Left renal cortex interstitium (tissue), 4 donors: ENCODE measurements at regions not wholly inside any gene's neighbourhood (a gene's known extent, or its start where the extent isn't known, plus 50 kb on each side); places are given as distances from the start of the nearest gene placed in this dataset.
"Not testable (repeated sequence)": the region's sequence is repeated elsewhere in the genome, so short reads cannot be mapped to it uniquely, and the experiment has no call there.

Experiments used
- DNase-seq, 4 donors: peaks; one replicate each; pipeline ENCODE4 v3.0.0-alpha.2; 2013; ENCODE audit warnings: low read depth in 4 of 4, low spot score in 2 of 4, missing footprints in 1 of 4

DNA sequence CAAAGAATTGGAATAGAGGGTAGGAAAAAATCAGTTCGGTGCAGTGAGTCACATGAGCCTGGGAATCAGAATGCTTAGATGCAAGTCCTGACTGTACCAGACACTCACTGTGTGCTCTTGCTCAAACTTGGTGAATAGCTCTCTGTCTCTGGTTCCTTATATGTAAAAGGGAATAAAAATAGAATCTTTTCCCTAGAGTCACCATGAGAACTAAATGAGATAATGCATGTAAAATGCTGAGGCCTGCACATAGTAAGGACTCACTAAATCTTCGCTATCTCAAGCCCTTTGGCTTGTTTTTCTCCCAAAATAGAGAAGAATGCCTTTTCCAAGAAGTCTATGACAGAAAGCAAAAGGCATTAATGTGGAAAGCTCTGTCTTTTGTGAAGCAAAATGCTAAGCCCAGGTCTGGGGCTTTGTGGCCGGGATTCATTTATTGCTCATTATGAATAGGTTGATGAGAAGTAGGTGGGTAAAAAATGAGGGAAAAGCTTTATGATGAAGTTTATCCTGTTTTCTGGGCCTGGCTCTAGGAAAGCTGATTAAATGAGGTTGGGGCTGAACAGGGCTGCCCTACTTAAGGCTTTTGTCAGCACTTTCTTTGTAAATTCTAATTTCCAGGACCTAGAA, 483.3 kb downstream of the DMAC1 start:
- no peak for DNase-seq

- DNase-seq, result no peak
These were observed 483.8 kb downstream of the DMAC1 start for GRCh38 chr9:7315746-7316145.

DNA sequence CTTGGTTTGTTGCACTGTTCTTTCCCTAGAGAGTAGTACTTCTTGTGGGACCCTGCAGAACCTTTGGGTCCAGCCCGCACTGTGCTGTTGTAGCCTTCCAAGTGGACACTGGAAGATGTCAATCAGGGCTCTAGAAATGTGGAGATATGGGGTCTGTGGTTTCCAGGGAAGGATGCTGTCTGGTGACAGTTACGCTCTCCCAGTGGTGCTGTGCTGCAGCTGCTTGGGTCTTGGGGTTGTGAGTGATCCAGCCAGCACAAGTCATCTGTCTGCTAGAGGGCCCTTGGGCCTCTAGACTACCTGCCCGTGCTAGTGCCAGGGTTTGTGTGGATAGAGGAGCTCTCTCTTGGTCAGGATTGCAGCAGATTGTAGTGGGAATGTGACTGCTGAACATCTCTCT, 484.5 kb downstream of the DMAC1 start:
- DNase-seq, result no peak

GRCh38 chr9:7313389-7313788, 486.2 kb downstream of the DMAC1 start:
- DNase-seq, result no peak

- not testable (repeated sequence) for DNase-seq
These were observed 490.5 kb downstream of the DMAC1 start for GRCh38 chr9:7309051-7309450.

GRCh38 chr9:7305677-7306076, 493.9 kb downstream of the DMAC1 start:
- no peak for DNase-seq

DNA sequence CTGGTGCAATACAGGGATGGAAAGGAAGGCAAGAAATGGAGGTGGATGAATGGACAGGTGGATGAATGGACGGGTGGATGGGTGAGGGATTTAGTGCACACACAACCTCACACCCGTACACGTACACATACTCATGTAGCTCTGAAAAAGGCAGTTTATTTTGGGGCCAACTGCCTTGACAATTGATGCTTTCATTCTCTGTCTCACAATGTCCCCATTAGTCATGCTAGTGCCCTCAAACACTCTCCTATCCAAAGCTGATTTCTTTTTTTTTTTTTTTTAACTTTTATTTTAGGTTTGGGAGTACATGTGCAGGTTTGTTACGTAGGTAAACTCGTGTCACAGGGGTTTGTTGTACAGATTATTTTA, 495.0 kb downstream of the DMAC1 start:
- no peak for DNase-seq

DNA sequence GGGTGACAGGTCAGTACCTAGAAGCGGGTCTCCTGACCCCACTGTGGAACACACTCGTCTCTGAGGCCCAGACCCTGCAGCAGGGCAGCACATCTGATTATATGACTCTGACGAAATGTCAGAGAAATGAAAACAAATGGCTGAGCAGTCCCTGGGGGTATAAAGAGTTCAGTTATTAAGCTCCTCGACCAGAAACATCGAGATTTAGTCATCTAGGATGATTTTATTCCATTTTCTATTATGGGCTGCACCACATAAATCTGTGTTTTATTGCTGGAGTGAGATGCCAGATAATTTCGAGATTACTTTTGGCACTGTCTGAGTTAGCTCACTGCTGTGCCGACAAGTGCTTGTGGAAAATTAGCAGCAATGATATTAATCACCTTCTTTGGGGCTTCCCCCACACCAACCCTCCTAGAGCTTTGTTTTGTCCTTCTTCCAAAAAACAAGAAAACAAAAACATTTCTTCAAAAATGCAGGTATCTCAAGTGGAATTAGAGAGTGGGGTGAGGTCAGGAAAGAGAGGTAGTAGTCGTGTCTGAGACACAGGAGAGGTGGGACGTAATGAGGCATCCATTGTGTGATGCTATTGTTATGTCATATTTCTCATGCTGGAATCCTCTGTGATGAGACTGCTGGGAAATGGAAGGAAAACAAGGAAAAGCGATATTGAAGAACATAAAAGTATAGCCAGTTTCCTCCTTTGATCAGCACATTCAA, 495.5 kb downstream of the DMAC1 start:
- DNase-seq, result no peak

- no peak for DNase-seq
These were observed 499.1 kb downstream of the DMAC1 start for GRCh38 chr9:7300484-7300883.

- no peak for DNase-seq
These were observed 501.5 kb downstream of the DMAC1 start for GRCh38 chr9:7298123-7298522.

- DNase-seq, result no peak
These were observed 502.1 kb downstream of the DMAC1 start for GRCh38 chr9:7297521-7297920.

DNA sequence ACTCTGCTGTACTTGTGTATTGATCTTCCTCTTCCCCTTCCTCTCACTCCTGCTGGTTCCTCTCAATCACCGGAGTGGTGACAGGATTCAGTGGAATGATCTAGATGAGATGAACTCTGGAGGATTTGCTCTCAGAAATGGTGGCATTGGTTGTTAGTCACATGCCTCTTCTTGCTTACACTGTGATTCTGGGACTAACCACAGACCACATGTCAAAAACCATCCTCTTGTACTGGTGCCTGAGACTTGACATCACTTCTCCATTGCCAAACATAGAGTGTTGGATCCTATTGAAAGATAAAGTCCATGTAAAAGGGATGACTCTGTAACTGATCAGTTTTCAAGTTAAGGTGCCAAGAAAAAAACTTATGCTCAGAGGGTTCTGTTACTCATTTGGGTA, 506.5 kb downstream of the DMAC1 start:
- no peak for DNase-seq

DNA sequence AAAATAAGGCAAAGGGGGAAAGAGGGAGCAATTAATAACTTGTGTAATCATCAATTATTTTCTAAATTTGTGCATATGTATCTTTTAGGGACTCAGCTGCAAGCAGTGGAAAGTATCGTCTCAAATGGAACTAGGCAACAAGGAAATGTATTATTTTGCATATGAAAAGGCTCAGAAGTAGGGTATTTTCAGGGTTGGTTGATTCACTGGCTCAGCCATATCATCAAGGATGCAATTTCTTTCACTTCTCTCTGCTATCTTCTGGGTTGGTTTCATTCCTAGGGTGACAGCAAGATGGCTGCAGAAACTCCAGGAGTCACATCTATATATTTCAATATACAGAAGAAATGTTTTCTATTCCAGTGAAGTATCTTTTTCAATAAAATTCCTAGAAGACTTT, 509.8 kb downstream of the DMAC1 start:
- no peak for DNase-seq

- DNase-seq, result no peak
These were observed 511.6 kb downstream of the DMAC1 start for GRCh38 chr9:7287986-7288385.

GRCh38 chr9:7287065-7287464, 512.5 kb downstream of the DMAC1 start:
- DNase-seq, result no peak

- no peak for DNase-seq
These were observed 513.5 kb downstream of the DMAC1 start for GRCh38 chr9:7286101-7286500.

DNA sequence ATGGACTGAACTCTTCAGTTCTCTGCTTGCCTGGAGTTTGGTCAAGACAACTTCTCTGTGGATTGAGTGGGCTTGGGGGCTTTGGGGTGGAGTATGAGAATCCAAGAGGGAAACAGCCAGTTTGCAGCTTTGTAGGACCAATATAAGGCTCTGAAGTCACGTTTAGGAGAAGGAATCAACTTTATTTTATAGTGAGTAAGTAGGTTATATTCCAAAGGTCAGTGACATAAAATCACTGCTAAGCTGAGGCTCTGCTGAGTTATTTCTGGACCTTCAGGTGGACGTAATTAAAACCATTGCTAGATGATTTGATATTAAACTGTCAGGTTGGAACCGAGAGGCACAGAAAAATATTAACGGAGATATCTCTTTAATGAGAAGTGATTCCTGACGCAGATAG, 514.4 kb downstream of the DMAC1 start:
- DNase-seq, result no peak

GRCh38 chr9:7284517-7284916, 515.1 kb downstream of the DMAC1 start:
- no peak for DNase-seq

DNA sequence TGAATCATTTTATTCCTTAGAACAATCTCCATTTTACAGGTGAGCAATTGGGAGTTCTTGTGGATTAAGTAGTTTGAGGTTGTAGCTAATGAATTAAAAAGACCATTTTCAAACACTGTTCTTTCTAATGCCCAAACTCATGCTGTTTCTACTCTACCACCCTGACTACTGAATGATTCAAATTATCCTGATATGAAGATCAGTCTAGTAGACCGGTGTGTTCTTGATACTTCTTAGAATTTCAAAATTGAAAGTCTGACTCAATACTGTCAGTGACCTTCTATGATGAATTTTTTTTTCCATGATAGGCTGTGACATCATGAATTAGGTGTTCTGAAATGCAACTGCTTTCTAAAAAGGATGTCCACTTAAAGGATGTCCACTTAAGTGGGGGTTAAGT, 515.5 kb downstream of the DMAC1 start:
- no peak for DNase-seq

- DNase-seq, result peak in 2 of 4 donors; percentile 24 to 38
These were observed 515.8 kb downstream of the KDM4C start for GRCh38 chr9:7273575-7273974.

- peak; percentile 13 to 65 (median 49) for DNase-seq
These were observed 509.3 kb downstream of the KDM4C start for GRCh38 chr9:7266911-7267595.

- no peak for DNase-seq
These were observed 507.4 kb downstream of the KDM4C start for GRCh38 chr9:7265181-7265580.
